Islet precursor cell (in vitro differentiated cells): ENCODE measurements at regions not wholly inside any gene's neighbourhood (a gene's known extent, or its start where the extent isn't known, plus 50 kb on each side); places are given as distances from the start of the nearest gene placed in this dataset.
A peak's percentile ranks its signal among the peaks of the same experiment; 100 is the strongest.

Experiments
- DNase-seq: peaks from one replicate; pipeline ENCODE4 v3.0.0-alpha.2; 2018

GRCh38 chr4:149296503-149296902 lies 519.1 kb downstream of the IQCM start:
- no peak for DNase-seq

DNA sequence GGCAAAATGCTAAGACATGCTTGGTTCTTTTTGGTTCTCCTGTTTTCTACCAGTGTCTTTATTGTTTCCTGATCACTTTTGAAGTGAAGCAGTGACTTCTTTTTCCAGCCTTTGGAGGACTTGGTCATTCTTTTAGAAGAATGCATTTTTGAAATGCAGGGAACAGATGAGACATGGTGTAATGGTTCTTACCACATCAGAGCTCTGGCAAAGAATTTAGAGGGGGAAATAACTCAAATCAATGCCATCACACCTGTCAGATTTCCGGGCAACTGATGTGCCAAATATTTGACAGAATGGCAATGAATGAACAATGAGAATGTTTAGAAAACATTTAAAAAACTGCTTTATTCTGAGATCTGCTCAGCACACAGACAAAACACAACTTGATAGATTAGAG lies 519.6 kb downstream of the IQCM start:
- DNase-seq, result no peak

DNA sequence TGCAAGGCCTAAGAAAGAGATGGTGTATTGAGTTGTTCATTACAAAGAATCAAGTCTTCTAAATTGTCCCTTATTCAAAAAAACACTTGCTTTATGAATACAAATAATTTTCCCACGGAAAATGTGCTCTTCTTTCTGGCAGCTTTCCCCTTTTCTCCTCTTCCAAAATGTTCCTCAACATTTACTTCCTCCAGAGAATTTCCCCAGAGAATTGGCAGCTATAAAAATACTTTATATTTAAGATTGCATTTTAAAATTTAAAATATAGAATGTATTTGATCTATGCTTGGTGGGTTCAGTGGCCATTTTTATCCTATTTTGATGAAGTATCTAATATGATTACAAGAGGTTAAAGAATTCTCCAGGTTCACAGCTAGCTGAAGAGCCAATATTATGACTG lies 521.0 kb downstream of the IQCM start:
- no peak for DNase-seq

DNA sequence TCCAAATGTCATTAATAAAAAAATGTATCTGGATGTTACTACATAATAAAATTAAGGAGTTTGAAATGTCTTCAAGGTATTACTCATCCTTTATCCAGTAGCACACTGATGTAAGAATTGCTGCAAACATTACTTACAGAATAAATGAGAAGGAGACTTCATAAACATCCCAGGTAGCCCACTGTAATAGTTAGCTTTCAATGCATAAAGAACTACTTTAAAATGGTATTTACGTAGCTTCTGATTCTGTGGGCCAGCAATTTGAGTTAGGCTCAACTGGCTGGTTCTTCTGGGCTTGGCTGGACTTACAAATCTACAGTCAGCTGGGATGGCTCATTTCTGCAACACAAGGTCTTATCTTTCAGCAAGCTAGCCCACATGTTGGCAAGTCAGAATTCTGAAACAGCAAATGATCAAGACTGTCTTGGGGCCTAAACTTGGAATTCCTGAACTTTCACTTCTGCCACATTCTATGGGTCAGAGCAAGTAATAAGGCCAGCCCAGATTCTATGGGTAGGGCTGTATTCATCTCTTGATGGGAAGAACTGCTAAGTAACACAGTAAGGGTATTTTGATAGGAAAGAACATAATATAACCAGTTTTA lies 522.5 kb downstream of the IQCM start:
- no peak for DNase-seq

- no peak for DNase-seq
These were observed 523.1 kb downstream of the IQCM start for GRCh38 chr4:149292425-149293007.

DNA sequence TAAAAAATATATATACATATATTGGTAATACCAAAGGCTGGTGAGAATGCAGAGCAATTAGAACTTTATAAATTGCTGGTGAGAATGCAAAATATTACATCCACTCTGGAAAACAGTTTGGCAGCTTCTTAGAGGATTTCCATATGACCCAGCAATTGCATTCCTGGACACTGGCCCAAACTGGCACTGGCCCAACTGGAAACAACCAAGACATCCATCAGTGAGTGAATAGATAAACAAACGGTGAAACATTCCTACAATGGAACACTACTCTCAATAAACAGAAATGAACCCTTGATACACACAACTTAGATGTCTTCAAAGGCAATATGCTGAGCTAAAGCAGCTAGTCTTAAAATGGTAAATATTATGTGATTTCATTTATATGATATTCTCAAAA lies 524.2 kb downstream of the IQCM start:
- no peak for DNase-seq

GRCh38 chr4:149280806-149281205 lies 534.8 kb downstream of the IQCM start:
- no peak for DNase-seq

- DNase-seq, result no peak
These were observed 535.9 kb downstream of the IQCM start for GRCh38 chr4:149279776-149280175.

- DNase-seq, result no peak
These were observed 536.3 kb downstream of the IQCM start for GRCh38 chr4:149279331-149279730.

GRCh38 chr4:149277705-149278104 lies 537.9 kb downstream of the IQCM start:
- DNase-seq, result no peak

GRCh38 chr4:149269835-149270234 lies 545.8 kb downstream of the IQCM start:
- DNase-seq, result no peak

DNA sequence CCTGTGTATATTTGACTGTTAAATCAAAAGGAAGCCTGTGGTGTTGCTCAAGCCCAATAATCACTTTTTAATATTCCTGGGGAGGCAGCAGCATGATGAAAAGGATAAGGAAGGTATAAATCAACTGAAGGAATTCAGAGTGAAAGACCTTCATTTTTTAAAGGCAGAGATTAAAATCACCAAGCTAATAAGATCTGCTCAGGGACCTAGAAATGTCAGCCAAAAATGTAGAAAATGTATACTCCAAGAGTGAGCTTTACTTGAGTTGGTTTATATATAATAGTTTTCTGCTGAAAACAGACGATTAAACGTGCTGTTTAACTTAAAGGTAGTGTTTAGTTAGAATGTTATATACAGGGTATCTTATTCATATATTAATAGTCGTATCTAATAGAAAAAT lies 549.3 kb downstream of the IQCM start:
- no peak for DNase-seq

- no peak for DNase-seq
These were observed 550.0 kb downstream of the IQCM start for GRCh38 chr4:149265645-149266044.

DNA sequence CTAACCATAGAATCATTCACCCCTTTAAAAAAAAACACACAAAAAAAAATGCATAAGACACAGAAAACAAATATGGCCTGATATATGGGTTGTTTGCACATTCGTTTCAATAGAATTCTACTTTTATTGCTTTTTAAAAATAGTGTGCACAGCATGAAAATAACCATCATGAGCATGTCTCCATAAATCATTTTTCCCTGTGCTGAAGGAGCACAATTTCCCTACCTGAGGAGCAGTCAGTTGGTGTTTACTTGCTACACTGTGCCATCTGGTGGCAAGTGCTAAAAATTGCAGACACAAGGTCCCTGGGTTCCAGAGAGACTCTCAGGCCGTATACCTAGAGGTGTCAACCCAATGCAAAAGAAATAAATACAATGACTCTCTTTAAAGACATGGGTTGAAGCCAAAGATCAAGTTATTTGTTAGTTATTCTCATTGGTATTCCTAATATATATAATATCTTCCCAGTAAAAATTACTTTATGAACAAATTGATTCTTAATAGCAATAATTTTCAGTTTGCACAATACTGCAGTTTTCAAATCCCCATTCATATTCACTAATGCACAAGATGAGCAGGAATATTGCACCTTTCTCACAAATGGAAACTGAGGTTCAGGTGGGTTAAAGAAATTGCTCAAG lies 551.4 kb downstream of the IQCM start:
- DNase-seq, result peak; percentile 65

DNA sequence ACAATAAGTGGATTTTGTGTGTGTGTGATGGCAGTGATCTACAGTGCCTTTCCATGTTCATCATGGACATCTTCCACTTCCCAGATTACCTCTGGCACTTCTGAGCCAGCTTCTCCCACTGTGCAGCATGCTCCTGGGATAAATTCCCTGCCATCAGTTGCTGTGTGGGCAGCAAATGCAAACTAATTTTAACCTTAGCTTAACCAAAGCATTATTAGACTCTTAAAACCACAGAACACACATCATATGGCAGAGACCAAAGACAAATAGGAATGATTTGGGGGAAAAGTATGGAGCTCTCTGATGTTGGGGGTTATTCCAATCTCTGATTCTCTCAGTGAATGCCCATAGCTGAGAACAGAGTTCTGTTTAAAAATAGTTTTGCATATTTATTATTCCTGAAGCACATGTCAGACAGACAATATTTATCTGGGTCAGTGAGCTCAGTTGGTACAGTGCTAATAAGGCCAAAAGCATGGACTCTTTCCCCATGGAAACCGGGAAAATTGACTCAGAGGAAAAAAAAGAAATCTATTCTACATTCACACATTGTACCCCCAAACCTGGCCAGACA lies 567.4 kb downstream of the IQCM start:
- DNase-seq, result no peak

GRCh38 chr4:149247164-149247563 lies 568.5 kb downstream of the IQCM start:
- DNase-seq, result no peak

- DNase-seq, result no peak
These were observed 570.3 kb downstream of the IQCM start for GRCh38 chr4:149245333-149245732.

- DNase-seq, result no peak
These were observed 577.5 kb downstream of the IQCM start for GRCh38 chr4:149238097-149238496.

- no peak for DNase-seq
These were observed 580.8 kb downstream of the IQCM start for GRCh38 chr4:149234798-149235197.

GRCh38 chr4:149223659-149224058 lies 592.0 kb downstream of the IQCM start:
- DNase-seq, result no peak

- DNase-seq, result no peak
These were observed 597.0 kb downstream of the IQCM start for GRCh38 chr4:149218672-149219071.

- DNase-seq, result no peak
These were observed 601.3 kb downstream of the IQCM start for GRCh38 chr4:149214301-149214700.

GRCh38 chr4:149211876-149212275 lies 603.8 kb downstream of the IQCM start:
- no peak for DNase-seq

- DNase-seq, result no peak
These were observed 612.2 kb downstream of the IQCM start for GRCh38 chr4:149203256-149204001.
